OCI-M1 (cell line): ENCODE measurements at regions not wholly inside any gene's neighbourhood (a gene's known extent, or its start where the extent isn't known, plus 50 kb on each side); places are given as distances from the start of the nearest gene placed in this dataset.

Source experiments
- DNase-seq: peaks from one replicate; lab custom pipeline; 2025; lab: John Stamatoyannopoulos, UW

- DNase-seq: peak; percentile 45
These were observed 480.4 kb downstream of the CETN3 start for GRCh38 chr5:89929173-89929572.

- DNase-seq: no peak
These were observed 487.4 kb downstream of the CETN3 start for GRCh38 chr5:89922161-89922560.

GRCh38 chr5:89917112-89917511, 492.4 kb downstream of the CETN3 start:
- DNase-seq: no peak

- DNase-seq: no peak
These were observed 493.4 kb downstream of the CETN3 start for GRCh38 chr5:89916131-89916530.

- DNase-seq: no peak
These were observed 500.7 kb downstream of the CETN3 start for GRCh38 chr5:89908876-89909275.

- no peak for DNase-seq
These were observed 505.1 kb downstream of the CETN3 start for GRCh38 chr5:89904442-89904841.

- DNase-seq: no peak
These were observed 507.6 kb downstream of the CETN3 start for GRCh38 chr5:89901983-89902382.

- no peak for DNase-seq
These were observed 508.2 kb downstream of the CETN3 start for GRCh38 chr5:89901346-89901745.

- DNase-seq: no peak
These were observed 509.2 kb downstream of the CETN3 start for GRCh38 chr5:89900346-89900745.

- no peak for DNase-seq
These were observed 510.0 kb downstream of the CETN3 start for GRCh38 chr5:89899559-89899958.

GRCh38 chr5:89893546-89893945, 516.0 kb downstream of the CETN3 start:
- no peak for DNase-seq

- no peak for DNase-seq
These were observed 523.9 kb downstream of the CETN3 start for GRCh38 chr5:89885670-89886069.

- no peak for DNase-seq
These were observed 525.6 kb downstream of the CETN3 start for GRCh38 chr5:89883967-89884366.

GRCh38 chr5:89878140-89879132, 531.1 kb downstream of the CETN3 start:
- DNase-seq: peak; percentile 74

- DNase-seq: no peak
These were observed 537.6 kb downstream of the CETN3 start for GRCh38 chr5:89871906-89872305.

GRCh38 chr5:89869346-89869745, 540.2 kb downstream of the CETN3 start:
- no peak for DNase-seq

GRCh38 chr5:89866410-89866809, 543.1 kb downstream of the CETN3 start:
- no peak for DNase-seq

- DNase-seq: no peak
These were observed 544.6 kb downstream of the CETN3 start for GRCh38 chr5:89864941-89865340.

- DNase-seq: no peak
These were observed 551.8 kb downstream of the CETN3 start for GRCh38 chr5:89857790-89858189.

- DNase-seq: no peak
These were observed 554.1 kb downstream of the CETN3 start for GRCh38 chr5:89855417-89855816.

GRCh38 chr5:89851911-89852310, 557.6 kb downstream of the CETN3 start:
- no peak for DNase-seq

GRCh38 chr5:89850513-89850865, 559.1 kb downstream of the CETN3 start:
- no peak for DNase-seq

GRCh38 chr5:89849830-89850512, 559.6 kb downstream of the CETN3 start:
- peak; percentile 80 for DNase-seq
